Glomerular visceral epithelial cell (primary cell): ENCODE measurements at regions not wholly inside any gene's neighbourhood (a gene's known extent, or its start where the extent isn't known, plus 50 kb on each side); places are given as distances from the start of the nearest gene placed in this dataset.
"Not testable (repeated sequence)": the region's sequence is repeated elsewhere in the genome, so short reads cannot be mapped to it uniquely, and the experiment has no call there.

Experiments used
- DNase-seq: peaks from one replicate; pipeline ENCODE4 v3.0.0-alpha.2; 2016; ENCODE audit errors: extremely low spot score

- DNase-seq: no peak
These were observed 744.4 kb upstream of the PRR20A start for GRCh38 chr13:56396318-56396717.

- no peak for DNase-seq
These were observed 739.9 kb upstream of the PRR20A start for GRCh38 chr13:56400774-56401173.

GRCh38 chr13:56412856-56413255 is 727.9 kb upstream of the PRR20A start:
- DNase-seq: no peak

GRCh38 chr13:56424246-56424645 is 716.5 kb upstream of the PRR20A start:
- peak; percentile 22 for DNase-seq

GRCh38 chr13:56457535-56458190 is 683.1 kb upstream of the PRR20A start:
- no peak for DNase-seq

- no peak for DNase-seq
These were observed 681.4 kb upstream of the PRR20A start for GRCh38 chr13:56459286-56459685.

GRCh38 chr13:56501750-56502149 is 639.0 kb upstream of the PRR20A start:
- DNase-seq: no peak

- no peak for DNase-seq
These were observed 629.9 kb upstream of the PRR20A start for GRCh38 chr13:56510836-56511235.

- not testable (repeated sequence) for DNase-seq
These were observed 628.4 kb upstream of the PRR20A start for GRCh38 chr13:56512336-56512735.

GRCh38 chr13:56515441-56515840 is 625.3 kb upstream of the PRR20A start:
- no peak for DNase-seq

- DNase-seq: no peak
These were observed 612.5 kb upstream of the PRR20A start for GRCh38 chr13:56528040-56528790.

- no peak for DNase-seq
These were observed 610.6 kb upstream of the PRR20A start for GRCh38 chr13:56530096-56530495.

GRCh38 chr13:56547921-56548320 is 592.8 kb upstream of the PRR20A start:
- DNase-seq: not testable (repeated sequence)

GRCh38 chr13:56558698-56559320 is 581.9 kb upstream of the PRR20A start:
- DNase-seq: no peak

GRCh38 chr13:56561327-56561726 is 579.4 kb upstream of the PRR20A start:
- no peak for DNase-seq

- no peak for DNase-seq
These were observed 577.1 kb upstream of the PRR20A start for GRCh38 chr13:56563663-56564062.

GRCh38 chr13:56586976-56587375 is 553.7 kb upstream of the PRR20A start:
- peak; percentile 2 for DNase-seq

- DNase-seq: no peak
These were observed 525.1 kb upstream of the PRR20A start for GRCh38 chr13:56615572-56615971.

GRCh38 chr13:56622840-56623239 is 517.9 kb upstream of the PRR20A start:
- no peak for DNase-seq

GRCh38 chr13:56628886-56629285 is 511.8 kb upstream of the PRR20A start:
- DNase-seq: not testable (repeated sequence)

- DNase-seq: not testable (repeated sequence)
These were observed 509.7 kb upstream of the PRR20A start for GRCh38 chr13:56631060-56631459.

GRCh38 chr13:56653043-56653442 is 487.7 kb upstream of the PRR20A start:
- DNase-seq: no peak

- DNase-seq: no peak
These were observed 481.7 kb upstream of the PRR20A start for GRCh38 chr13:56659041-56659471.
